H9 (cell line): ENCODE measurements at regions not wholly inside any gene's neighbourhood (a gene's known extent, or its start where the extent isn't known, plus 50 kb on each side); places are given as distances from the start of the nearest gene placed in this dataset.
A peak's percentile ranks its signal among the peaks of the same experiment; 100 is the strongest.

Source experiments
- DNase-seq: peaks from one replicate; pipeline ENCODE4 v3.0.0-alpha.2; 2017
- H2AFZ ChIP-seq: one replicate; pipeline ENCODE4 v1.6.1; 2013; ENCODE audit warnings: mild to moderate bottlenecking, low read length, control low read depth, moderate library complexity
- H2AK5ac ChIP-seq: 2 replicates; pipeline ENCODE4 v1.6.1; 2013; ENCODE audit warnings: low read length, control low read depth, mixed read lengths; ENCODE audit not compliant: insufficient read length
- H2BK120ac ChIP-seq: one replicate; pipeline ENCODE4 v1.6.1; 2013; ENCODE audit warnings: low read depth, mild to moderate bottlenecking, low read length, control low read depth, inconsistent platforms; ENCODE audit not compliant: poor library complexity, severe bottlenecking
- H2BK12ac ChIP-seq: 2 replicates; pipeline ENCODE4 v1.6.1; 2013; ENCODE audit warnings: low read length, control low read depth, mixed read lengths, low read depth; ENCODE audit not compliant: insufficient read length
- H2BK15ac ChIP-seq: 2 replicates; pipeline ENCODE4 v1.6.1; 2013; ENCODE audit warnings: low read depth, low read length, control low read depth
- H2BK20ac ChIP-seq: one replicate; pipeline ENCODE4 v1.6.1; 2013; ENCODE audit warnings: low read depth, mild to moderate bottlenecking, low read length, control low read depth, inconsistent platforms; ENCODE audit not compliant: poor library complexity, severe bottlenecking
- H2BK5ac ChIP-seq: 2 replicates; pipeline ENCODE4 v1.6.1; 2013; ENCODE audit warnings: low read length, control low read depth, mixed read lengths; ENCODE audit not compliant: insufficient read length
- H3K14ac ChIP-seq: 2 replicates; pipeline ENCODE4 v1.6.1; 2013; ENCODE audit warnings: low read length, control low read depth; ENCODE audit not compliant: insufficient read depth
- H3K18ac ChIP-seq: 2 replicates; pipeline ENCODE4 v1.6.1; 2013; ENCODE audit warnings: low read depth, mild to moderate bottlenecking, mixed read lengths, low read length, control low read depth; ENCODE audit not compliant: insufficient read length
- H3K23ac ChIP-seq: 2 replicates; pipeline ENCODE4 v1.6.1; 2013; ENCODE audit warnings: low read length, control low read depth, mixed read lengths, low read depth; ENCODE audit not compliant: insufficient read length
- H3K23me2 ChIP-seq: 2 replicates; pipeline ENCODE4 v1.6.1; 2013; ENCODE audit warnings: low read depth, mild to moderate bottlenecking, mixed read lengths, low read length, control low read depth; ENCODE audit not compliant: insufficient read length, poor library complexity, severe bottlenecking
- H3K27ac ChIP-seq: 2 replicates; pipeline ENCODE4 v1.5.1; 2013; ENCODE audit warnings: low read length, control low read depth, mixed read lengths, low read depth; ENCODE audit not compliant: insufficient read length
- H3K27me3 ChIP-seq: 2 replicates; pipeline ENCODE4 v1.6.1; 2013; ENCODE audit warnings: low read length, control low read depth, inconsistent platforms; ENCODE audit not compliant: insufficient read depth
- H3K4ac ChIP-seq: 2 replicates; pipeline ENCODE4 v1.6.1; 2013; ENCODE audit warnings: low read depth, mild to moderate bottlenecking, control low read depth, inconsistent platforms, low read length, moderate library complexity
- H3K4me1 ChIP-seq: 2 replicates; pipeline ENCODE4 v1.6.1; 2013; ENCODE audit warnings: low read length, control low read depth, inconsistent platforms; ENCODE audit not compliant: insufficient read depth
- H3K4me2 ChIP-seq: 2 replicates; pipeline ENCODE4 v1.6.1; 2013; ENCODE audit warnings: low read length, control low read depth, mixed read lengths; ENCODE audit not compliant: insufficient read length, insufficient read depth
- H3K56ac ChIP-seq: 2 replicates; pipeline ENCODE4 v1.6.1; 2013; ENCODE audit warnings: low read depth, mild to moderate bottlenecking, mixed read lengths, low read length, control low read depth; ENCODE audit not compliant: insufficient read length
- H3K79me1 ChIP-seq: 2 replicates; pipeline ENCODE4 v1.6.1; 2013; ENCODE audit warnings: low read depth, mild to moderate bottlenecking, moderate library complexity, low read length, control low read depth, inconsistent platforms; ENCODE audit not compliant: insufficient read depth, poor library complexity, severe bottlenecking
- H3K79me2 ChIP-seq: 2 replicates; pipeline ENCODE4 v1.6.1; 2013; ENCODE audit warnings: low read length, control low read depth, inconsistent platforms; ENCODE audit not compliant: insufficient read depth
- H3K9ac ChIP-seq: 2 replicates; pipeline ENCODE4 v1.6.1; 2013; ENCODE audit warnings: low read length, control low read depth, mixed read lengths; ENCODE audit not compliant: insufficient read length; ENCODE audit errors: extremely low read depth
- H3K9me3 ChIP-seq: one replicate; pipeline ENCODE4 v1.6.1; 2013; ENCODE audit warnings: low read depth, low read length, inconsistent platforms; ENCODE audit not compliant: control insufficient read depth
- H3T11ph ChIP-seq: one replicate; pipeline ENCODE4 v1.6.1; 2013; ENCODE audit warnings: mild to moderate bottlenecking, low read length, control low read depth, inconsistent platforms
- H4K20me1 ChIP-seq: one replicate; pipeline ENCODE4 v1.6.1; 2013; ENCODE audit not compliant: control insufficient read depth, insufficient read length, insufficient read depth
- H4K5ac ChIP-seq: 2 replicates; pipeline ENCODE4 v1.6.1; 2013; ENCODE audit warnings: low read depth, mild to moderate bottlenecking, mixed read lengths, low read length, control low read depth; ENCODE audit not compliant: insufficient read length
- H4K8ac ChIP-seq: replicated peaks from 2 replicates; pipeline ENCODE4 v1.6.1; 2013; ENCODE audit warnings: low read length, control low read depth, mixed read lengths, low read depth; ENCODE audit not compliant: insufficient read length
- H4K91ac ChIP-seq: 2 replicates; pipeline ENCODE4 v1.6.1; 2013; ENCODE audit warnings: low read depth, mild to moderate bottlenecking, moderate library complexity, mixed read lengths, low read length, control low read depth; ENCODE audit not compliant: insufficient read length
- H3K27ac Mint-ChIP-seq, 3 experiments: 2 replicates in 2 of 3; 3 replicates in 1 of 3; pipeline ENCODE4 v1.8.0; 2020 to 2021; ENCODE audit warnings: mixed read lengths in 3 of 3, mild to moderate bottlenecking in 1 of 3, moderate library complexity in 1 of 3
- H3K27me3 Mint-ChIP-seq: 2 replicates; pipeline ENCODE4 v1.8.0; 2021; ENCODE audit warnings: low read depth, mild to moderate bottlenecking, moderate library complexity, mixed read lengths
- H3K36me3 Mint-ChIP-seq, 3 experiments: 2 replicates in 2 of 3; 3 replicates in 1 of 3; pipeline ENCODE4 v1.8.0; 2020 to 2021; ENCODE audit warnings: low read depth in 3 of 3, mixed read lengths in 3 of 3; ENCODE audit not compliant: insufficient read depth in 1 of 3
- H3K4me1 Mint-ChIP-seq, 2 experiments: 2 replicates each; pipeline ENCODE4 v1.8.0; 2020; ENCODE audit warnings: mixed read lengths in 2 of 2
- H3K4me3 Mint-ChIP-seq, 2 experiments: 2 replicates in 1 of 2; 3 replicates in 1 of 2; pipeline ENCODE4 v1.8.0; 2020 to 2021; ENCODE audit warnings: mild to moderate bottlenecking in 2 of 2, mixed read lengths in 2 of 2, moderate library complexity in 1 of 2
- H3K9me3 Mint-ChIP-seq, 2 experiments: 2 replicates in 1 of 2; 3 replicates in 1 of 2; pipeline ENCODE4 v1.8.0; 2020; ENCODE audit warnings: mild to moderate bottlenecking in 2 of 2, mixed read lengths in 2 of 2, moderate library complexity in 1 of 2
- CTCF ChIP-seq: fragments of 200-600 bp; sonication (generic); conservative IDR thresholded peaks from 3 replicates; pipeline ENCODE4 v1.8.0; 2021; ENCODE audit warnings: antibody characterized with exemption, mild to moderate bottlenecking
- WGBS: extraction: QIAGEN DNeasy Blood & Tissue Kit; methylation state at CpG from one replicate; pipeline ENCODE4 v1.1.7; 2013; ENCODE audit warnings: missing lambda C conversion rate, low lambda C conversion rate, mixed read lengths; ENCODE audit not compliant: insufficient read length; ENCODE audit errors: extremely low coverage; 5-methylcytosine and 5-hydroxymethylcytosine counted together

GRCh38 chr3:86605166-86605565 is 385.8 kb downstream of the VGLL3 start:
- Histone ChIP-seq H3K23me2 (no peaks in the 10 kb centered on the region), H3K4me1 (no peaks in the 10 kb centered on the region), H3K14ac (no peak overlapping the region), H3K4ac (no peak overlapping the region), H3K56ac (no peak overlapping the region), H3K9me3 (peaks cover 7% of the 10 kb centered on the region), H3T11ph (no peak overlapping the region), H3K9ac (no peak overlapping the region), H2BK20ac (no peak overlapping the region), H2BK15ac (no peak overlapping the region), H2BK5ac (no peak overlapping the region), H3K79me2 (no peaks in the 10 kb centered on the region), H3K18ac (no peak overlapping the region), H4K91ac (no peak overlapping the region), H2AK5ac (no peak overlapping the region), H4K8ac (no peak overlapping the region), H3K27ac (no peak overlapping the region), H3K4me2 (no peak overlapping the region), H3K23ac (no peak overlapping the region), H2AFZ (no peak overlapping the region), H3K27me3 (no peaks in the 10 kb centered on the region), H4K5ac (no peak overlapping the region), H2BK12ac (no peak overlapping the region), H2BK120ac (no peak overlapping the region), H4K20me1 (no peaks in the 10 kb centered on the region), H3K79me1 (no peaks in the 10 kb centered on the region)
- Mint-ChIP-seq H3K4me3 (no peak overlapping the region), H3K27ac (0 out of 7 replicates have a peak overlapping the region, but pooled peaks of 1 of the 3 experiments have one; percentile 31), H3K36me3 (peaks cover 0 to 24% (median 16%) of the 10 kb centered on the region in 3 experiments; a peak in 6 of 7 replicates), H3K4me1 (peaks cover 0 to 13% of the 10 kb centered on the region in 2 experiments; a peak in 2 of 4 replicates), H3K9me3 (peaks cover 25% of the 10 kb centered on the region in 2 experiments), H3K27me3 (no peaks in the 10 kb centered on the region)
- no CpG with 5 or more reads among the region's 2 CpGs for WGBS
- no peak for DNase-seq
- TF ChIP-seq CTCF, result no peak
